ENCODE measurements at regions not wholly inside any gene's neighbourhood (a gene's known extent, or its start where the extent isn't known, plus 50 kb on each side); places are given as distances from the start of the nearest gene placed in this dataset.

GRCh38 chr9:81112627-81113452, 576.5 kb downstream of the TLE1 start:
- TF ChIP-seq POLR2AphosphoS5 (IDR thresholded peaks at IDR 0.05; ENCODE audit: low read depth, low read length) = no peak
- TF ChIP-seq, protein P1, sequence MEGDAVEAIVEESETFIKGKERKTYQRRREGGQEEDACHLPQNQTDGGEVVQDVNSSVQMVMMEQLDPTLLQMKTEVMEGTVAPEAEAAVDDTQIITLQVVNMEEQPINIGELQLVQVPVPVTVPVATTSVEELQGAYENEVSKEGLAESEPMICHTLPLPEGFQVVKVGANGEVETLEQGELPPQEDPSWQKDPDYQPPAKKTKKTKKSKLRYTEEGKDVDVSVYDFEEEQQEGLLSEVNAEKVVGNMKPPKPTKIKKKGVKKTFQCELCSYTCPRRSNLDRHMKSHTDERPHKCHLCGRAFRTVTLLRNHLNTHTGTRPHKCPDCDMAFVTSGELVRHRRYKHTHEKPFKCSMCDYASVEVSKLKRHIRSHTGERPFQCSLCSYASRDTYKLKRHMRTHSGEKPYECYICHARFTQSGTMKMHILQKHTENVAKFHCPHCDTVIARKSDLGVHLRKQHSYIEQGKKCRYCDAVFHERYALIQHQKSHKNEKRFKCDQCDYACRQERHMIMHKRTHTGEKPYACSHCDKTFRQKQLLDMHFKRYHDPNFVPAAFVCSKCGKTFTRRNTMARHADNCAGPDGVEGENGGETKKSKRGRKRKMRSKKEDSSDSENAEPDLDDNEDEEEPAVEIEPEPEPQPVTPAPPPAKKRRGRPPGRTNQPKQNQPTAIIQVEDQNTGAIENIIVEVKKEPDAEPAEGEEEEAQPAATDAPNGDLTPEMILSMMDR (IDR thresholded peaks at IDR 0.05) = no peak
- no peak for TF ChIP-seq SIN3A (IDR thresholded peaks at IDR 0.05; ENCODE audit: borderline replicate concordance, insufficient read depth, low read depth, low read length)
- TF ChIP-seq REST (IDR thresholded peaks at IDR 0.05; ENCODE audit: insufficient read depth in 1 of 2, low read depth in 2 of 2, low read length in 1 of 2) = no peak
- TF ChIP-seq TCF7L2 (IDR thresholded peaks at IDR 0.05; ENCODE audit: low read depth, low read length) = no peak
- Histone ChIP-seq H3K36me3 (ENCODE audit: control insufficient read depth, insufficient read depth, low read length) (no peaks in the 10 kb centered on the region), H3K27ac (ENCODE audit: low read length) (no peak overlapping the region), H3K9me3 (ENCODE audit: control insufficient read depth, insufficient read depth, low read depth, low read length) (no peaks in the 10 kb centered on the region), H3K27me3 (ENCODE audit: control insufficient read depth, insufficient read depth, low read length) (no peaks in the 10 kb centered on the region), H3K4me3 (ENCODE audit: low read depth in 2 of 2, low read length in 2 of 2) (no peak overlapping the region), H3K4me1 (ENCODE audit: control insufficient read depth, insufficient read depth, low read length) (no peaks in the 10 kb centered on the region)
- intact Hi-C loops (cut with micrococcal nuclease; ENCODE audit: unreplicated experiment) = no loop called here
- no peak for ATAC-seq
- POLR2A ChIA-PET = no interaction called here
- in situ Hi-C loops (cut with HindIII; ENCODE audit: low pct_unique_long_range_greater_than_20kb, low sequenced_read_pairs) = no loop called here
- BruUV-seq (replicated peaks) = no TSS peak
- CTCF ChIA-PET = no interaction called here
- no peak for DNase-seq (ENCODE audit: low read depth, low spot score)

GRCh38 chr9:81108821-81109220, 580.5 kb downstream of the TLE1 start:
- intact Hi-C loops (cut with micrococcal nuclease; ENCODE audit: unreplicated experiment) (no loop called here), in situ Hi-C loops (cut with HindIII; ENCODE audit: low pct_unique_long_range_greater_than_20kb, low sequenced_read_pairs) (no loop called here)
- H3K4me3 ChIP-seq (ENCODE audit: low read depth in 2 of 2, low read length in 2 of 2) = no peak overlapping the region
- no peaks in the 10 kb centered on the region for H3K27me3 ChIP-seq (ENCODE audit: control insufficient read depth, insufficient read depth, low read length)
- ChIA-PET POLR2A (no interaction called here), CTCF (no interaction called here)
- DNase-seq (ENCODE audit: low read depth, low spot score) = no peak
- no peak overlapping the region for H3K27ac ChIP-seq (ENCODE audit: low read length)
- TF ChIP-seq POLR2AphosphoS5 (IDR thresholded peaks at IDR 0.05; ENCODE audit: low read depth, low read length) (no peak), TCF7L2 (IDR thresholded peaks at IDR 0.05; ENCODE audit: low read depth, low read length) (no peak), SIN3A (IDR thresholded peaks at IDR 0.05; ENCODE audit: borderline replicate concordance, insufficient read depth, low read depth, low read length) (no peak), REST (IDR thresholded peaks at IDR 0.05; ENCODE audit: insufficient read depth in 1 of 2, low read depth in 2 of 2, low read length in 1 of 2) (no peak)
- no peaks in the 10 kb centered on the region for H3K36me3 ChIP-seq (ENCODE audit: control insufficient read depth, insufficient read depth, low read length)
- no peaks in the 10 kb centered on the region for H3K9me3 ChIP-seq (ENCODE audit: control insufficient read depth, insufficient read depth, low read depth, low read length)
- no TSS peak for BruUV-seq (replicated peaks)
- H3K4me1 ChIP-seq (ENCODE audit: control insufficient read depth, insufficient read depth, low read length) = no peaks in the 10 kb centered on the region
- ATAC-seq = no peak

Measured in Panc1 (cell line).